Activated T-cell treated with anti-CD3 and anti-CD28 coated beads for 4 hours (primary cell): ENCODE measurements at regions not wholly inside any gene's neighbourhood (a gene's known extent, or its start where the extent isn't known, plus 50 kb on each side); places are given as distances from the start of the nearest gene placed in this dataset.

Source experiments
- DNase-seq: peaks from one replicate; pipeline ENCODE4 v3.0.0-alpha.2; 2020

GRCh38 chr13:95502216-95502615, 50.3 kb upstream of the CLDN10 start:
- no peak for DNase-seq
